ENCODE measurements at regions not wholly inside any gene's neighbourhood (a gene's known extent, or its start where the extent isn't known, plus 50 kb on each side); places are given as distances from the start of the nearest gene placed in this dataset.

DNA sequence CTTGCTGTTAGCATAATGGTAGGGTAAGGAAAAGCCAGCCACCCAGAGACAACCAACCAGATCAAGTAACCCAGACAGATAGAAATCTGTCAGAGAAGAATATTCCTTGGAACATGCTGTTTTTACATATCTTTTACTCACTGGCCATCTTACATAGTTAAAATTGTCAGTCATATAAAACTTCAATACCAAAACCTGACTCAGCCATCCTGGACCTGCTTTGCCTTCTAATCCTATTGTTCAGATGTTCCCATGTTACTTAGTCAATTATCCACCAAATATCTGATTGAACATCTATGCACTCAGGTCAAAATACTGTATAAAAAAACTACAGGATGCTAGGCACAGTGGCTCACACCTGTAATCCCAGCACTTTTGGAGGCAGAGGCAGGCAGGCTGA is 466.5 kb upstream of the NRP1 start:
- Mint-ChIP-seq H3K27ac (no peak overlapping the region), H3K4me1 (no peaks in the 10 kb centered on the region), H3K9me3 (ENCODE audit: insufficient read depth) (peaks cover 2% of the 10 kb centered on the region), H3K27me3 (no peaks in the 10 kb centered on the region), H3K4me3 (no peak overlapping the region)
- no peak overlapping the region for H3K27ac ChIP-seq (ENCODE audit: low read length in 2 of 2)
- no peaks in the 10 kb centered on the region for H3K4me1 ChIP-seq (ENCODE audit: control insufficient read depth in 2 of 2, insufficient read depth in 2 of 2, low read length in 2 of 2)
- H3K36me3 ChIP-seq (replicated peaks in 1 of 2; ENCODE audit: control extremely low read depth in 1 of 2, control insufficient read depth in 1 of 2, extremely low read depth in 1 of 2, insufficient read depth in 2 of 2, low read length in 1 of 2): no peaks in the 10 kb centered on the region
- no peak overlapping the region for H3K4me2 ChIP-seq (replicated peaks; ENCODE audit: low read depth, low read length, poor library complexity, severe bottlenecking)
- ATAC-seq (ENCODE audit: low read depth): no peak
- intact Hi-C loops (cut with micrococcal nuclease): no loop called here
- no peak overlapping the region for H3K4me3 ChIP-seq (ENCODE audit: control extremely low read depth in 1 of 5, extremely low read depth in 1 of 5, insufficient read depth in 1 of 5, low read depth in 2 of 5, low read length in 4 of 5)
- no peaks in the 10 kb centered on the region for H3K79me2 ChIP-seq (ENCODE audit: control insufficient read depth, insufficient read depth, low read length)
- TF ChIP-seq, protein P1, sequence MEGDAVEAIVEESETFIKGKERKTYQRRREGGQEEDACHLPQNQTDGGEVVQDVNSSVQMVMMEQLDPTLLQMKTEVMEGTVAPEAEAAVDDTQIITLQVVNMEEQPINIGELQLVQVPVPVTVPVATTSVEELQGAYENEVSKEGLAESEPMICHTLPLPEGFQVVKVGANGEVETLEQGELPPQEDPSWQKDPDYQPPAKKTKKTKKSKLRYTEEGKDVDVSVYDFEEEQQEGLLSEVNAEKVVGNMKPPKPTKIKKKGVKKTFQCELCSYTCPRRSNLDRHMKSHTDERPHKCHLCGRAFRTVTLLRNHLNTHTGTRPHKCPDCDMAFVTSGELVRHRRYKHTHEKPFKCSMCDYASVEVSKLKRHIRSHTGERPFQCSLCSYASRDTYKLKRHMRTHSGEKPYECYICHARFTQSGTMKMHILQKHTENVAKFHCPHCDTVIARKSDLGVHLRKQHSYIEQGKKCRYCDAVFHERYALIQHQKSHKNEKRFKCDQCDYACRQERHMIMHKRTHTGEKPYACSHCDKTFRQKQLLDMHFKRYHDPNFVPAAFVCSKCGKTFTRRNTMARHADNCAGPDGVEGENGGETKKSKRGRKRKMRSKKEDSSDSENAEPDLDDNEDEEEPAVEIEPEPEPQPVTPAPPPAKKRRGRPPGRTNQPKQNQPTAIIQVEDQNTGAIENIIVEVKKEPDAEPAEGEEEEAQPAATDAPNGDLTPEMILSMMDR (IDR thresholded peaks at IDR 0.05): no peak
- TF ChIP-seq EZH2 (IDR thresholded peaks at IDR 0.05; ENCODE audit: borderline replicate concordance, insufficient read depth, low read depth, low read length, poor library complexity, severe bottlenecking): no peak
- no peak for DNase-seq
- H3K9me3 ChIP-seq (ENCODE audit: control extremely low read depth in 1 of 3, control insufficient read depth in 2 of 3, insufficient read depth in 1 of 3, low read length in 2 of 3): peaks cover 0 to 6% (median 0%) of the 10 kb centered on the region in 3 donors
- no peaks in the 10 kb centered on the region for H4K20me1 ChIP-seq (ENCODE audit: control insufficient read depth, insufficient read depth, low read length, poor library complexity, severe bottlenecking)
- ChIA-PET CTCF (no interaction called here), POLR2A (no interaction called here)
- no peak overlapping the region for H2AFZ ChIP-seq (ENCODE audit: insufficient read depth, low read depth, low read length, poor library complexity, severe bottlenecking)
- no peaks in the 10 kb centered on the region for H3K27me3 ChIP-seq (replicated peaks in 1 of 4; ENCODE audit: control extremely low read depth in 1 of 4, control insufficient read depth in 3 of 4, insufficient read depth in 4 of 4, low read length in 3 of 4)
- no peak overlapping the region for H3K9ac ChIP-seq (ENCODE audit: low read length)

DNA sequence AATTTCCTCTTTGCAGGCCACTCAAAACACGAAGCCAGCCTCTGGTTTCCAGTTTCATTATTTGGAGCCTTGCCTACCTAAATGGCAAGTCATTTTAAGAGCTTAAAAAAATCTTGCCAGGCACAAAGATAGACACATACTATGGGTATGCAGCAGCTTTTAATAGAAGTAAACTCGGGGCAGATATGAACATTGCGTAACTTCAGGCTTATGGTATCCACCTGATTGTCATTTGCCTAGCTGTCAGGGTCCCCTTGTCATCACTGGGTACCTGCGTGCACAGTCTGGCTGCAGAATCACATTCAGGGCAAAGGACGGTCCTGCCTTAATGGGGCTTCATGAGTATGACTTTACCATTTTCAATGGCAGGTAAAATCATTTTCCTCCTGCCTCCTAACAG is 466.1 kb upstream of the NRP1 start:
- TF ChIP-seq, protein P1 (IDR thresholded peaks at IDR 0.05): no peak
- TF ChIP-seq EZH2 (IDR thresholded peaks at IDR 0.05; ENCODE audit: borderline replicate concordance, insufficient read depth, low read depth, low read length, poor library complexity, severe bottlenecking): no peak
- Mint-ChIP-seq H3K4me1 (no peaks in the 10 kb centered on the region), H3K9me3 (ENCODE audit: insufficient read depth) (peaks cover 2% of the 10 kb centered on the region), H3K4me3 (no peak overlapping the region), H3K27me3 (no peaks in the 10 kb centered on the region), H3K27ac (no peak overlapping the region)
- H2AFZ ChIP-seq (ENCODE audit: insufficient read depth, low read depth, low read length, poor library complexity, severe bottlenecking): no peak overlapping the region
- no peaks in the 10 kb centered on the region for H3K79me2 ChIP-seq (ENCODE audit: control insufficient read depth, insufficient read depth, low read length)
- H4K20me1 ChIP-seq (ENCODE audit: control insufficient read depth, insufficient read depth, low read length, poor library complexity, severe bottlenecking): no peaks in the 10 kb centered on the region
- H3K27ac ChIP-seq (ENCODE audit: low read length in 2 of 2): no peak overlapping the region
- intact Hi-C loops (cut with micrococcal nuclease): no loop called here
- WGBS (ENCODE audit: insufficient coverage): 84% methylated on average over 4 of the region's 5 CpGs
- no peaks in the 10 kb centered on the region for H3K27me3 ChIP-seq (replicated peaks in 1 of 4; ENCODE audit: control extremely low read depth in 1 of 4, control insufficient read depth in 3 of 4, insufficient read depth in 4 of 4, low read length in 3 of 4)
- ChIA-PET CTCF (no interaction called here), POLR2A (no interaction called here)
- ATAC-seq (ENCODE audit: low read depth) (no peak), DNase-seq (no peak)
- no peak overlapping the region for H3K4me2 ChIP-seq (replicated peaks; ENCODE audit: low read depth, low read length, poor library complexity, severe bottlenecking)
- no peak overlapping the region for H3K4me3 ChIP-seq (ENCODE audit: control extremely low read depth in 1 of 5, extremely low read depth in 1 of 5, insufficient read depth in 1 of 5, low read depth in 2 of 5, low read length in 4 of 5)
- H3K4me1 ChIP-seq (ENCODE audit: control insufficient read depth in 2 of 2, insufficient read depth in 2 of 2, low read length in 2 of 2): no peaks in the 10 kb centered on the region
- no peak overlapping the region for H3K9ac ChIP-seq (ENCODE audit: low read length)
- H3K36me3 ChIP-seq (replicated peaks in 1 of 2; ENCODE audit: control extremely low read depth in 1 of 2, control insufficient read depth in 1 of 2, extremely low read depth in 1 of 2, insufficient read depth in 2 of 2, low read length in 1 of 2): no peaks in the 10 kb centered on the region
- H3K9me3 ChIP-seq (ENCODE audit: control extremely low read depth in 1 of 3, control insufficient read depth in 2 of 3, insufficient read depth in 1 of 3, low read length in 2 of 3): peaks cover 0 to 6% (median 0%) of the 10 kb centered on the region in 3 donors

Data from B cell (primary cell).